ENCODE measurements at regions not wholly inside any gene's neighbourhood (a gene's known extent, or its start where the extent isn't known, plus 50 kb on each side); places are given as distances from the start of the nearest gene placed in this dataset.

- H4K20me1 ChIP-seq (ENCODE audit: control insufficient read depth, insufficient read depth, low read depth, low read length) = no peaks in the 10 kb centered on the region
- no peaks in the 10 kb centered on the region for H3K36me3 ChIP-seq (ENCODE audit: control insufficient read depth, low read length)
- H3F3A ChIP-seq (ENCODE audit: control insufficient read depth, insufficient read depth) = no peaks in the 10 kb centered on the region
- H3K27ac ChIP-seq (ENCODE audit: low read depth, low read length) = no peak overlapping the region
- no peak overlapping the region for H3K4me3 ChIP-seq (ENCODE audit: low read length)
- no peaks in the 10 kb centered on the region for H3K27me3 ChIP-seq (ENCODE audit: control insufficient read depth, low read length)
- H3K79me2 ChIP-seq (ENCODE audit: control insufficient read depth, low read length) = no peaks in the 10 kb centered on the region
- peaks cover 11% of the 10 kb centered on the region; the same call in 1 of the 2 replicates for H3K9me3 ChIP-seq (ENCODE audit: control insufficient read depth, insufficient read depth, low read length)
- H3K4me2 ChIP-seq (ENCODE audit: low read length) = no peak overlapping the region
- H3K9me2 ChIP-seq (replicated peaks; ENCODE audit: control insufficient read depth, low read length) = no peaks in the 10 kb centered on the region
- no peaks in the 10 kb centered on the region for H3K4me1 ChIP-seq (ENCODE audit: control insufficient read depth, low read length)
- TF ChIP-seq EZH2phosphoT487 (IDR thresholded peaks at IDR 0.05; ENCODE audit: borderline replicate concordance, low read length) (no peak), CTCF (IDR thresholded peaks at IDR 0.05; ENCODE audit: low read depth, low read length, poor library complexity, severe bottlenecking) (no peak)
Measured at GRCh38 chr1:98107256-98107655, 186.4 kb upstream of the DPYD start.

- TF ChIP-seq EZH2phosphoT487 (IDR thresholded peaks at IDR 0.05; ENCODE audit: borderline replicate concordance, low read length) (no peak), CTCF (IDR thresholded peaks at IDR 0.05; ENCODE audit: low read depth, low read length, poor library complexity, severe bottlenecking) (no peak)
- Histone ChIP-seq H3K4me3 (ENCODE audit: low read length) (no peak overlapping the region), H4K20me1 (ENCODE audit: control insufficient read depth, insufficient read depth, low read depth, low read length) (no peaks in the 10 kb centered on the region), H3K27ac (ENCODE audit: low read depth, low read length) (no peak overlapping the region), H3K36me3 (ENCODE audit: control insufficient read depth, low read length) (no peaks in the 10 kb centered on the region), H3K27me3 (ENCODE audit: control insufficient read depth, low read length) (no peaks in the 10 kb centered on the region), H3F3A (ENCODE audit: control insufficient read depth, insufficient read depth) (no peaks in the 10 kb centered on the region), H3K79me2 (ENCODE audit: control insufficient read depth, low read length) (no peaks in the 10 kb centered on the region), H3K9me2 (replicated peaks; ENCODE audit: control insufficient read depth, low read length) (no peaks in the 10 kb centered on the region), H3K4me1 (ENCODE audit: control insufficient read depth, low read length) (no peaks in the 10 kb centered on the region), H3K9me3 (ENCODE audit: control insufficient read depth, insufficient read depth, low read length) (peaks cover 11% of the 10 kb centered on the region; the same call in 1 of the 2 replicates), H3K4me2 (ENCODE audit: low read length) (no peak overlapping the region)
Measured at GRCh38 chr1:98104289-98104688, 183.5 kb upstream of the DPYD start.

GRCh38 chr1:98103617-98104285, 182.9 kb upstream of the DPYD start:
- H3K27me3 ChIP-seq (ENCODE audit: control insufficient read depth, low read length) = no peaks in the 10 kb centered on the region
- H3K9me2 ChIP-seq (replicated peaks; ENCODE audit: control insufficient read depth, low read length) = no peaks in the 10 kb centered on the region
- H3K4me1 ChIP-seq (ENCODE audit: control insufficient read depth, low read length) = no peaks in the 10 kb centered on the region
- no peak overlapping the region for H3K4me3 ChIP-seq (ENCODE audit: low read length)
- TF ChIP-seq EZH2phosphoT487 (IDR thresholded peaks at IDR 0.05; ENCODE audit: borderline replicate concordance, low read length) (no peak), CTCF (IDR thresholded peaks at IDR 0.05; ENCODE audit: low read depth, low read length, poor library complexity, severe bottlenecking) (no peak)
- H3K36me3 ChIP-seq (ENCODE audit: control insufficient read depth, low read length) = no peaks in the 10 kb centered on the region
- no peak overlapping the region for H3K4me2 ChIP-seq (ENCODE audit: low read length)
- H3K27ac ChIP-seq (ENCODE audit: low read depth, low read length) = no peak overlapping the region
- H3K79me2 ChIP-seq (ENCODE audit: control insufficient read depth, low read length) = no peaks in the 10 kb centered on the region
- peaks cover 11% of the 10 kb centered on the region; the same call in 1 of the 2 replicates for H3K9me3 ChIP-seq (ENCODE audit: control insufficient read depth, insufficient read depth, low read length)
- H3F3A ChIP-seq (ENCODE audit: control insufficient read depth, insufficient read depth) = no peaks in the 10 kb centered on the region
- no peaks in the 10 kb centered on the region for H4K20me1 ChIP-seq (ENCODE audit: control insufficient read depth, insufficient read depth, low read depth, low read length)

Data from DOHH2 (cell line).